Neuronal stem cell (in vitro differentiated cells): ENCODE measurements at regions not wholly inside any gene's neighbourhood (a gene's known extent, or its start where the extent isn't known, plus 50 kb on each side); places are given as distances from the start of the nearest gene placed in this dataset.

ENCODE experiments used
- DNase-seq: peaks from one replicate; pipeline ENCODE4 v3.0.0-alpha.2; 2013; ENCODE audit warnings: low spot score
- H2AFZ ChIP-seq: one replicate; pipeline ENCODE4 v1.6.1; 2013; ENCODE audit warnings: mild to moderate bottlenecking, low read length, inconsistent platforms
- H2AK5ac ChIP-seq: 2 replicates; pipeline ENCODE4 v1.6.1; 2013; ENCODE audit warnings: low read depth, mild to moderate bottlenecking, inconsistent platforms, low read length, moderate library complexity, mixed read lengths
- H2BK120ac ChIP-seq: 2 replicates; pipeline ENCODE4 v1.6.1; 2013; ENCODE audit warnings: low read depth, mild to moderate bottlenecking, inconsistent platforms, low read length, moderate library complexity, mixed read lengths
- H2BK12ac ChIP-seq: one replicate; pipeline ENCODE4 v1.6.1; 2013; ENCODE audit warnings: low read length, inconsistent platforms
- H2BK15ac ChIP-seq: 2 replicates; pipeline ENCODE4 v1.6.1; 2013; ENCODE audit warnings: mild to moderate bottlenecking, low read length, inconsistent platforms, mixed read lengths
- H2BK5ac ChIP-seq: one replicate; pipeline ENCODE4 v1.6.1; 2013; ENCODE audit warnings: inconsistent platforms, mild to moderate bottlenecking, low read length, moderate library complexity
- H3K14ac ChIP-seq: one replicate; pipeline ENCODE4 v1.6.1; 2013; ENCODE audit warnings: low read length, inconsistent platforms
- H3K18ac ChIP-seq: 2 replicates; pipeline ENCODE4 v1.6.1; 2013; ENCODE audit warnings: low read length, inconsistent platforms
- H3K23ac ChIP-seq: 2 replicates; pipeline ENCODE4 v1.6.1; 2013; ENCODE audit warnings: low read depth, mild to moderate bottlenecking, mixed read lengths, low read length, inconsistent platforms; ENCODE audit not compliant: poor library complexity
- H3K27ac ChIP-seq: replicated peaks from 3 replicates; pipeline ENCODE4 v1.5.1; 2013; ENCODE audit warnings: low read length, inconsistent platforms
- H3K27me3 ChIP-seq, 3 experiments: 2 replicates each; pipeline ENCODE4 v1.6.1; 2013; ENCODE audit warnings: low read length in 3 of 3, mild to moderate bottlenecking in 2 of 3, inconsistent platforms in 1 of 3, low read depth in 1 of 3, mixed read lengths in 1 of 3, moderate library complexity in 1 of 3; ENCODE audit not compliant: control insufficient read depth in 3 of 3, insufficient read depth in 3 of 3
- H3K36me3 ChIP-seq, 2 donors: replicated peaks in 1 of 2; 2 replicates each; pipeline ENCODE4 v1.6.1; 2013; ENCODE audit warnings: low read length in 2 of 2; ENCODE audit not compliant: control insufficient read depth in 2 of 2, insufficient read depth in 2 of 2
- H3K4ac ChIP-seq: 2 replicates; pipeline ENCODE4 v1.6.1; 2013; ENCODE audit warnings: inconsistent platforms, mild to moderate bottlenecking, low read length, moderate library complexity
- H3K4me1 ChIP-seq, 2 donors: 1 replicate in 1 of 2; 2 replicates in 1 of 2; pipeline ENCODE4 v1.6.1; 2013; ENCODE audit warnings: low read length in 2 of 2, low read depth in 1 of 2; ENCODE audit not compliant: control insufficient read depth in 2 of 2, insufficient read depth in 1 of 2
- H3K4me2 ChIP-seq: one replicate; pipeline ENCODE4 v1.6.1; 2013; ENCODE audit warnings: mild to moderate bottlenecking, low read length, inconsistent platforms; ENCODE audit not compliant: insufficient read depth, poor library complexity, severe bottlenecking
- H3K4me3 ChIP-seq, 2 donors: 2 replicates each; pipeline ENCODE4 v1.5.1; 2013; ENCODE audit warnings: low read length in 2 of 2, mild to moderate bottlenecking in 2 of 2, inconsistent platforms in 1 of 2, moderate library complexity in 1 of 2
- H3K79me1 ChIP-seq: one replicate; pipeline ENCODE4 v1.6.1; 2013; ENCODE audit warnings: low read depth, mild to moderate bottlenecking, inconsistent platforms, low read length, moderate library complexity
- H3K9ac ChIP-seq: one replicate; pipeline ENCODE4 v1.6.1; 2013; ENCODE audit warnings: mild to moderate bottlenecking, low read depth, low read length, inconsistent platforms; ENCODE audit not compliant: poor library complexity
- H3K9me3 ChIP-seq, 2 donors: replicated peaks in 1 of 2; 2 replicates each; pipeline versions ENCODE3 to v1.6.1; 2013; ENCODE audit warnings: low read length in 2 of 2, mild to moderate bottlenecking in 2 of 2, inconsistent platforms in 1 of 2, low read depth in 1 of 2, mixed read lengths in 1 of 2, moderate library complexity in 1 of 2; ENCODE audit not compliant: control insufficient read depth in 2 of 2, insufficient read depth in 1 of 2
- H4K8ac ChIP-seq: one replicate; pipeline ENCODE4 v1.6.1; 2013; ENCODE audit warnings: low read depth, mild to moderate bottlenecking, inconsistent platforms, low read length, moderate library complexity
- H4K91ac ChIP-seq: one replicate; pipeline ENCODE4 v1.6.1; 2013; ENCODE audit warnings: low read length, low read depth, mild to moderate bottlenecking, inconsistent platforms; ENCODE audit not compliant: poor library complexity
- WGBS, 2 donors: extraction: QIAGEN DNeasy Blood & Tissue Kit; methylation state at CpG; one replicate each; pipeline ENCODE4 v1.1.7; 2013; ENCODE audit warnings: missing lambda C conversion rate in 2 of 2, mixed read lengths in 1 of 2; ENCODE audit not compliant: insufficient read length in 2 of 2, insufficient replicate concordance in 1 of 2; ENCODE audit errors: extremely low coverage in 2 of 2; 5-methylcytosine and 5-hydroxymethylcytosine counted together

DNA sequence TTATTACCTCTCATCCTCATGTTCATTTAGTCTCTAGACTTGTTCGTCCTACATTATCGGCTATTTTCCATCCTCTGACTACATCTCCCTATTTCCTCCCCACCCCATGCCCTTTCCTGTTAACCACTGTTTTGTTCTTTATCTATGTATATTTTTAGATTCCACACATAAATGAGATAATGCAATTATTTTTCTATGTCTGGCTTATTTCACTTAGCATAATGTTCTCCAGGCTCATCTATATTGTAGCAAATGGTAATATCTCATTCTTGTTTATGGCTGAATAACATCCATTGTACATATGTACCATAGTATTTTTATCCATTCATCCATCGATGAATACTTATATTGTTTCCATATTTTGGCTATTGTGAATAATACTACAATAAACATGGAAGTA, 84.6 kb upstream of the PTPRR start:
- Histone ChIP-seq H4K91ac (no peak overlapping the region), H3K4ac (no peak overlapping the region), H2BK5ac (no peak overlapping the region), H2AK5ac (no peak overlapping the region), H3K23ac (no peak overlapping the region), H3K79me1 (no peaks in the 10 kb centered on the region), H3K9me3 (peaks cover 0 to 2% of the 10 kb centered on the region in 2 donors), H3K9ac (no peak overlapping the region), H4K8ac (no peak overlapping the region), H2BK12ac (no peak overlapping the region), H3K36me3 (no peaks in the 10 kb centered on the region), H2BK120ac (no peak overlapping the region), H3K27me3 (no peaks in the 10 kb centered on the region), H3K14ac (no peak overlapping the region), H3K18ac (no peak overlapping the region), H2BK15ac (no peak overlapping the region), H3K4me1 (peaks cover 0 to 1% of the 10 kb centered on the region in 2 donors), H3K4me2 (no peak overlapping the region), H3K27ac (no peak overlapping the region), H3K4me3 (no peak overlapping the region), H2AFZ (no peak overlapping the region)
- DNase-seq: no peak
- no CpG with 5 or more reads among the region's 3 CpGs for WGBS, 2 donors

DNA sequence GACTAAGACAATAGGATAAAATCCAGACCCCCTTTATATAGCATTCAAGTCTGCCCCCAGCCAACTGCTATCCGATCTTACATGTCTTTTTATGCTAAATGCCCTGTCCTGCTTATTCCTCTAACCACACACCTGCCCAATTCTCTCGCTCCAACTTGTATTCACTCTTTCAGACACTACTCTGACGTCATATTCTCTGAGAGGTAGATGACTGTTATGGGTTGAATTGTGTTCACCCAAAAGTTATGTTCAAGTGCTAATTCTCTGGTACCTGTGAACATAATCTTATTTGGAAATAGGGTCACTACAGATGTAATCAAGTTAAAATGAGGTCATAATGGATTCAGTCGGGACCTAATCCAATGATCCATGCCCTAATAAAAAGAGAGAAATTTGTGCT, 84.0 kb upstream of the PTPRR start:
- H3K27me3 ChIP-seq: no peaks in the 10 kb centered on the region
- no peak overlapping the region for H3K9ac ChIP-seq
- H2BK120ac ChIP-seq: no peak overlapping the region
- H3K27ac ChIP-seq: no peak overlapping the region
- H3K9me3 ChIP-seq: peaks cover 0 to 2% of the 10 kb centered on the region in 2 donors
- H3K4me2 ChIP-seq: no peak overlapping the region
- no peak overlapping the region for H4K91ac ChIP-seq
- no peak overlapping the region for H3K23ac ChIP-seq
- WGBS, 2 donors: no CpG with 5 or more reads among the region's 4 CpGs
- no peak overlapping the region for H3K4me3 ChIP-seq
- H3K4ac ChIP-seq: no peak overlapping the region
- H3K4me1 ChIP-seq: peaks cover 0 to 1% of the 10 kb centered on the region in 2 donors
- no peak overlapping the region for H3K14ac ChIP-seq
- no peak for DNase-seq
- no peak overlapping the region for H2AFZ ChIP-seq
- no peak overlapping the region for H4K8ac ChIP-seq
- H2BK12ac ChIP-seq: no peak overlapping the region
- H2AK5ac ChIP-seq: no peak overlapping the region
- H2BK5ac ChIP-seq: no peak overlapping the region
- no peaks in the 10 kb centered on the region for H3K36me3 ChIP-seq
- no peaks in the 10 kb centered on the region for H3K79me1 ChIP-seq
- H3K18ac ChIP-seq: no peak overlapping the region
- no peak overlapping the region for H2BK15ac ChIP-seq

DNA sequence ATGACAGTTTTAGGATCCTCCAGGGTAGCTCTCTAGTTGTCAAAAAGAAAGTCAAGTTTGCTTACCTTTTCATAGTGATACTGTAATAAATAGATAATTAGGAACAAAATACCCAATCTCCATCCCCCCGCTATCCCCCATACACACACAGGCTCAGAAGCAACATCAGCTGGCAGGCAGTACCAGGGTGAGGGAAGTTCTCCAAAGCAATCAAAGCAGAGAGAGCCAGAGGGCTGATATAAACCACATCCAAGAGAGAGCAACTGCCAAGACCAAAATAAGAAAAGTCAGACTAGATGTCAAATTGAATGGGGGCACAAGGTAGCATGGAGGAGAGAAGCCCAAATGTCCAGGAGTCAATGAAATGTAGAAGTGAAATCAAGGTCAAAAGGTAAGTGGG, 80.2 kb upstream of the PTPRR start:
- no peaks in the 10 kb centered on the region for H3K27me3 ChIP-seq
- WGBS, 2 donors: no CpG with 5 or more reads among the region's 1 CpG
- H3K79me1 ChIP-seq: no peaks in the 10 kb centered on the region
- H2AFZ ChIP-seq: no peak overlapping the region
- H3K4me2 ChIP-seq: no peak overlapping the region
- no peak overlapping the region for H3K23ac ChIP-seq
- H4K91ac ChIP-seq: no peak overlapping the region
- H3K4ac ChIP-seq: no peak overlapping the region
- no peak overlapping the region for H2BK15ac ChIP-seq
- H3K14ac ChIP-seq: no peak overlapping the region
- no peak overlapping the region for H2BK5ac ChIP-seq
- H3K9ac ChIP-seq: no peak overlapping the region
- H2BK120ac ChIP-seq: no peak overlapping the region
- H3K4me1 ChIP-seq: no peaks in the 10 kb centered on the region
- DNase-seq: no peak
- no peak overlapping the region for H3K4me3 ChIP-seq
- H3K9me3 ChIP-seq: peaks cover 0 to under 1% of the 10 kb centered on the region in 2 donors
- H2BK12ac ChIP-seq: no peak overlapping the region
- H3K18ac ChIP-seq: no peak overlapping the region
- H2AK5ac ChIP-seq: no peak overlapping the region
- no peak overlapping the region for H4K8ac ChIP-seq
- H3K27ac ChIP-seq: no peak overlapping the region
- no peaks in the 10 kb centered on the region for H3K36me3 ChIP-seq

DNA sequence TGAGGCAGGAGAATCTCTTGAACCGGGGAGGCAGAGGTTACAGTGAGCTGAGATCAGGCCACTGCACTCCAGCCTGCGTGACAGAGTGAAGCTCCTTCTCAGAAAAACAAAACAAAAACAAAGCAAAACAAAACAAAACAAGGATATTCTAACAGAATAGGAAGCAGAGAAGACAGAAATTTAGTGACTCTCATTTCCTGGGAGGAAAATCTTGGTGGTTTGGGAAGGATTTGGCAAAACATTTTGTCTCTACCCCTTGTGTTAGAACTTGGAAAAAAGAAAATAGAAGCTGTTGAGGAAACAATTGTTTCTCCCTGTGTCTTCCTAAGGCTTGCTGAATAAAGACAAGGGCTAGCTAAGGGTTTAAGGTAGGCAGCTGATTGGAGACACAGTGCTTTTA, 79.7 kb upstream of the PTPRR start:
- Histone ChIP-seq H2AFZ (no peak overlapping the region), H2BK120ac (no peak overlapping the region), H3K4me1 (no peaks in the 10 kb centered on the region), H3K14ac (no peak overlapping the region), H3K79me1 (no peaks in the 10 kb centered on the region), H3K4me2 (no peak overlapping the region), H2BK5ac (no peak overlapping the region), H3K27me3 (no peaks in the 10 kb centered on the region), H3K36me3 (no peaks in the 10 kb centered on the region), H3K9ac (no peak overlapping the region), H3K23ac (no peak overlapping the region), H2BK15ac (no peak overlapping the region), H3K9me3 (no peaks in the 10 kb centered on the region), H2BK12ac (no peak overlapping the region), H4K91ac (no peak overlapping the region), H3K18ac (no peak overlapping the region), H3K27ac (no peak overlapping the region), H3K4ac (no peak overlapping the region), H2AK5ac (no peak overlapping the region), H4K8ac (no peak overlapping the region), H3K4me3 (no peak overlapping the region)
- no CpG with 5 or more reads among the region's 2 CpGs for WGBS, 2 donors
- DNase-seq: no peak
